ENCODE measurements at regions not wholly inside any gene's neighbourhood (a gene's known extent, or its start where the extent isn't known, plus 50 kb on each side); places are given as distances from the start of the nearest gene placed in this dataset.

DNA sequence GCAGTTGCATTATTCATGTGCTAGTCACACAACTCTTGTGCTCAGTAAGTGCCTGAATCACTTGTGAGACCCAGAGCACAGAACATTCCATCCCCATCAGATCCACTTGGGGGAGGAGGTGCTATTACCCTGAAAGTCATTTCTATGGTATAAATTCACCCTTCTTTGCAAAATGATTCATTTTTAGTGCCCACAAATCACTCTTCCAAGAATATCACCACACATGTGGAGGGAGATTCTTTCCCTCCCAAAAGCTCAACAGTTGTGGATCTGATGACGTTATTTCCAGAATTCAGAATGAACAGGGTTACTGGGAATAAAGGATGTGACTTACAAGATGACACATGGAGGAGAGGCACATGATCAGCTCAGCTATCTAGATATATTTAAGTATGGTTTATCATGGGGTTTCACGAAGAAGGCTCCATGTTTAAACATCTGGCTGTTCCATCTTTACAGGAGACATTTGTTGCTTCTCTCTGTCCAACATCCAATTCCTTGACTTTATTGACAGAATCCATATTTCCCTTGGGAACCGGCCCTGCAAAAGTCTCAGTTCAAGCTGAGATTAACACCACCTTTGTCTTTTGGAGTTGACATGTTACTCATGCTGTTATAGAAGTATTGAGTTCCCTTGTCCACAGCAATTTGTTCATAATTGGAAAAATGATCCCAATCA lies 214.2 kb upstream of the PROK2 start:
- H4K91ac ChIP-seq (ENCODE audit: insufficient read length, low read depth, low read length): no peak overlapping the region
- H3K56ac ChIP-seq (ENCODE audit: insufficient read length, low read depth, low read length): no peak overlapping the region
- H3K18ac ChIP-seq (ENCODE audit: insufficient read length, low read depth, low read length): no peak overlapping the region
- no peak overlapping the region for H3K9ac ChIP-seq (ENCODE audit: extremely low read depth, insufficient read length, low read length)
- Mint-ChIP-seq H3K4me1 (peaks cover 29 to 33% of the 10 kb centered on the region in 2 experiments), H3K9me3 (no peaks in the 10 kb centered on the region), H3K36me3 (ENCODE audit: insufficient read depth in 1 of 3, low read depth in 3 of 3) (peaks cover 0 to 1% (median 0%) of the 10 kb centered on the region in 3 experiments; a peak in 1 of 7 replicates), H3K27me3 (ENCODE audit: low read depth) (peaks cover 1% of the 10 kb centered on the region), H3K4me3 (no peak overlapping the region), H3K27ac (no peak overlapping the region)
- no peak overlapping the region for H3K4me2 ChIP-seq (ENCODE audit: insufficient read depth, insufficient read length, low read length)
- H3K14ac ChIP-seq (ENCODE audit: insufficient read depth, low read length): no peak overlapping the region
- H3K79me2 ChIP-seq (ENCODE audit: insufficient read depth, low read length): no peaks in the 10 kb centered on the region
- H2BK120ac ChIP-seq (ENCODE audit: low read depth, low read length, poor library complexity, severe bottlenecking): no peak overlapping the region
- H3K4me1 ChIP-seq (ENCODE audit: insufficient read depth, low read length): peaks cover 14% of the 10 kb centered on the region
- H4K5ac ChIP-seq (ENCODE audit: insufficient read length, low read depth, low read length): no peak overlapping the region
- TF ChIP-seq, protein P1, sequence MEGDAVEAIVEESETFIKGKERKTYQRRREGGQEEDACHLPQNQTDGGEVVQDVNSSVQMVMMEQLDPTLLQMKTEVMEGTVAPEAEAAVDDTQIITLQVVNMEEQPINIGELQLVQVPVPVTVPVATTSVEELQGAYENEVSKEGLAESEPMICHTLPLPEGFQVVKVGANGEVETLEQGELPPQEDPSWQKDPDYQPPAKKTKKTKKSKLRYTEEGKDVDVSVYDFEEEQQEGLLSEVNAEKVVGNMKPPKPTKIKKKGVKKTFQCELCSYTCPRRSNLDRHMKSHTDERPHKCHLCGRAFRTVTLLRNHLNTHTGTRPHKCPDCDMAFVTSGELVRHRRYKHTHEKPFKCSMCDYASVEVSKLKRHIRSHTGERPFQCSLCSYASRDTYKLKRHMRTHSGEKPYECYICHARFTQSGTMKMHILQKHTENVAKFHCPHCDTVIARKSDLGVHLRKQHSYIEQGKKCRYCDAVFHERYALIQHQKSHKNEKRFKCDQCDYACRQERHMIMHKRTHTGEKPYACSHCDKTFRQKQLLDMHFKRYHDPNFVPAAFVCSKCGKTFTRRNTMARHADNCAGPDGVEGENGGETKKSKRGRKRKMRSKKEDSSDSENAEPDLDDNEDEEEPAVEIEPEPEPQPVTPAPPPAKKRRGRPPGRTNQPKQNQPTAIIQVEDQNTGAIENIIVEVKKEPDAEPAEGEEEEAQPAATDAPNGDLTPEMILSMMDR (conservative IDR thresholded peaks at IDR 0.05): no peak
- H2BK12ac ChIP-seq (ENCODE audit: insufficient read length, low read depth, low read length): no peak overlapping the region
- H3K27me3 ChIP-seq (ENCODE audit: insufficient read depth, low read length): no peaks in the 10 kb centered on the region
- H2BK15ac ChIP-seq (ENCODE audit: low read depth, low read length): no peak overlapping the region
- no CpG with 5 or more reads among the region's 3 CpGs for WGBS (ENCODE audit: extremely low coverage, insufficient read length, low lambda C conversion rate)
- no peak overlapping the region for H2BK5ac ChIP-seq (ENCODE audit: insufficient read length, low read length)
- H2AFZ ChIP-seq (ENCODE audit: low read length): no peak overlapping the region
- no peaks in the 10 kb centered on the region for H3K23me2 ChIP-seq (ENCODE audit: insufficient read length, low read depth, low read length, poor library complexity, severe bottlenecking)
- H4K20me1 ChIP-seq (ENCODE audit: control insufficient read depth, insufficient read depth, insufficient read length): no peaks in the 10 kb centered on the region
- H3K27ac ChIP-seq (ENCODE audit: insufficient read length, low read depth, low read length): no peak overlapping the region
- no peak overlapping the region for H3K4ac ChIP-seq (ENCODE audit: low read depth, low read length)
- no peak overlapping the region for H2BK20ac ChIP-seq (ENCODE audit: low read depth, low read length, poor library complexity, severe bottlenecking)
- no peak overlapping the region for H2AK5ac ChIP-seq (ENCODE audit: insufficient read length, low read length)
- no peaks in the 10 kb centered on the region for H3K9me3 ChIP-seq (ENCODE audit: control insufficient read depth, low read depth, low read length)
- no peak overlapping the region for H4K8ac ChIP-seq (replicated peaks; ENCODE audit: insufficient read length, low read depth, low read length)
- H3T11ph ChIP-seq (ENCODE audit: low read length): no peak overlapping the region
- DNase-seq: no peak
- no peak overlapping the region for H3K23ac ChIP-seq (ENCODE audit: insufficient read length, low read depth, low read length)
- no peaks in the 10 kb centered on the region for H3K79me1 ChIP-seq (ENCODE audit: insufficient read depth, low read depth, low read length, poor library complexity, severe bottlenecking)

Data from H9 (cell line).